ENCODE measurements at regions not wholly inside any gene's neighbourhood (a gene's known extent, or its start where the extent isn't known, plus 50 kb on each side); places are given as distances from the start of the nearest gene placed in this dataset.

- TF ChIP-seq, protein P1, sequence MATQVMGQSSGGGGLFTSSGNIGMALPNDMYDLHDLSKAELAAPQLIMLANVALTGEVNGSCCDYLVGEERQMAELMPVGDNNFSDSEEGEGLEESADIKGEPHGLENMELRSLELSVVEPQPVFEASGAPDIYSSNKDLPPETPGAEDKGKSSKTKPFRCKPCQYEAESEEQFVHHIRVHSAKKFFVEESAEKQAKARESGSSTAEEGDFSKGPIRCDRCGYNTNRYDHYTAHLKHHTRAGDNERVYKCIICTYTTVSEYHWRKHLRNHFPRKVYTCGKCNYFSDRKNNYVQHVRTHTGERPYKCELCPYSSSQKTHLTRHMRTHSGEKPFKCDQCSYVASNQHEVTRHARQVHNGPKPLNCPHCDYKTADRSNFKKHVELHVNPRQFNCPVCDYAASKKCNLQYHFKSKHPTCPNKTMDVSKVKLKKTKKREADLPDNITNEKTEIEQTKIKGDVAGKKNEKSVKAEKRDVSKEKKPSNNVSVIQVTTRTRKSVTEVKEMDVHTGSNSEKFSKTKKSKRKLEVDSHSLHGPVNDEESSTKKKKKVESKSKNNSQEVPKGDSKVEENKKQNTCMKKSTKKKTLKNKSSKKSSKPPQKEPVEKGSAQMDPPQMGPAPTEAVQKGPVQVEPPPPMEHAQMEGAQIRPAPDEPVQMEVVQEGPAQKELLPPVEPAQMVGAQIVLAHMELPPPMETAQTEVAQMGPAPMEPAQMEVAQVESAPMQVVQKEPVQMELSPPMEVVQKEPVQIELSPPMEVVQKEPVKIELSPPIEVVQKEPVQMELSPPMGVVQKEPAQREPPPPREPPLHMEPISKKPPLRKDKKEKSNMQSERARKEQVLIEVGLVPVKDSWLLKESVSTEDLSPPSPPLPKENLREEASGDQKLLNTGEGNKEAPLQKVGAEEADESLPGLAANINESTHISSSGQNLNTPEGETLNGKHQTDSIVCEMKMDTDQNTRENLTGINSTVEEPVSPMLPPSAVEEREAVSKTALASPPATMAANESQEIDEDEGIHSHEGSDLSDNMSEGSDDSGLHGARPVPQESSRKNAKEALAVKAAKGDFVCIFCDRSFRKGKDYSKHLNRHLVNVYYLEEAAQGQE (IDR thresholded peaks at IDR 0.05), result no peak
- TF ChIP-seq HNF4G (IDR thresholded peaks at IDR 0.05), result no peak
- no peak for TF ChIP-seq MAX (IDR thresholded peaks at IDR 0.05)
- no peak for TF ChIP-seq RAD21 (IDR thresholded peaks at IDR 0.05)
Measured at GRCh38 chr11:98495016-98495415, 525.7 kb upstream of the CNTN5 start (continued).

GRCh38 chr11:98495601-98496000, 525.1 kb upstream of the CNTN5 start:
- no peaks in the 10 kb centered on the region for H3K4me1 ChIP-seq (ENCODE audit: control insufficient read depth in 4 of 4, insufficient read depth in 4 of 4, low read length in 3 of 4)
- H3K27ac ChIP-seq (ENCODE audit: low read depth in 1 of 2, low read length in 2 of 2), result no peak overlapping the region
- no peaks in the 10 kb centered on the region for H3K36me3 ChIP-seq (ENCODE audit: control insufficient read depth in 4 of 4, insufficient read depth in 3 of 4, low read depth in 1 of 4, low read length in 3 of 4)
- no peaks in the 10 kb centered on the region for H3K9me3 ChIP-seq (ENCODE audit: control insufficient read depth in 4 of 4, low read length in 3 of 4)
- DNase-seq (ENCODE audit: low spot score), result no peak
- WGBS, result 40% methylated on average over 5 of the region's 5 CpGs
- no peak overlapping the region for H3K9ac ChIP-seq (ENCODE audit: low read depth in 1 of 2, low read length in 2 of 2)
- H3K27me3 ChIP-seq (ENCODE audit: control insufficient read depth in 4 of 4, insufficient read depth in 4 of 4, low read length in 3 of 4), result no peaks in the 10 kb centered on the region
- TF ChIP-seq FOXA2 (IDR thresholded peaks at IDR 0.05) (no peak), YY1 (IDR thresholded peaks at IDR 0.05) (no peak), GABPA (IDR thresholded peaks at IDR 0.05 in 1 of 2, conservative IDR thresholded peaks at IDR 0.05 in 1 of 2) (no peak), RAD21 (IDR thresholded peaks at IDR 0.05) (no peak), SP1 (IDR thresholded peaks at IDR 0.05) (no peak), FOXA1 (IDR thresholded peaks at IDR 0.05) (no peak)
- H3K4me3 ChIP-seq (ENCODE audit: low read depth in 1 of 3, low read length in 3 of 3), result no peak overlapping the region

DNA sequence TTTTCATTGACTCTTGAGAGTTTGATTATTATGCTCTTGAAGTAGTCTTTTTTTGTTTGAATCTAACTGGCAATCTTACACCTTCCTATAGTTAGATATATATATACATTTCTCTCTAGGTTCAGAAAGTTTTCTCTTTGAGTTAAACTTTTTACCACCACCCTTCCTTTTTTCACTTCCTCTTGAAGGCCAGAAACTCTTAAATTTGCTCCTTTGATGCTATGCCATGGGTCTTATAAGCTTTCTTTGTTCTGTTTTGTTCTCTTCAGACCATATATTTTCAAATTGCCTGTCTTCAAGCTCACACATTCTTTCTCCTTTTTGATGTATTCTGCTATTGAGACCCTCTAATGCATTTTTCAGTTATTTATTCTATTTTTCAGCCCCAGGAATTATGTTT, 513.5 kb upstream of the CNTN5 start:
- TF ChIP-seq CTCF (IDR thresholded peaks at IDR 0.05; ENCODE audit: low read depth, low read length, missing input control) (no peak), YY1 (IDR thresholded peaks at IDR 0.05) (no peak), FOXA2 (IDR thresholded peaks at IDR 0.05) (no peak), NR2F2 (IDR thresholded peaks at IDR 0.05) (no peak), TAF1 (conservative IDR thresholded peaks at IDR 0.05) (no peak), GABPA (IDR thresholded peaks at IDR 0.05 in 1 of 2, conservative IDR thresholded peaks at IDR 0.05 in 1 of 2) (no peak), HNF4A (conservative IDR thresholded peaks at IDR 0.05) (no peak), ATF3 (IDR thresholded peaks at IDR 0.05) (no peak), JUND (IDR thresholded peaks at IDR 0.05) (no peak), FOXA1 (IDR thresholded peaks at IDR 0.05) (no peak), HNF4G (IDR thresholded peaks at IDR 0.05) (no peak), EGR1 (IDR thresholded peaks at IDR 0.05; ENCODE audit: low read depth in 2 of 2) (no peak), RAD21 (IDR thresholded peaks at IDR 0.05) (no peak), SP1 (IDR thresholded peaks at IDR 0.05) (no peak), MAX (IDR thresholded peaks at IDR 0.05) (no peak), RXRA (IDR thresholded peaks at IDR 0.05) (no peak)
- TF ChIP-seq, protein P1 (IDR thresholded peaks at IDR 0.05), result no peak
- TF ChIP-seq, protein P2, sequence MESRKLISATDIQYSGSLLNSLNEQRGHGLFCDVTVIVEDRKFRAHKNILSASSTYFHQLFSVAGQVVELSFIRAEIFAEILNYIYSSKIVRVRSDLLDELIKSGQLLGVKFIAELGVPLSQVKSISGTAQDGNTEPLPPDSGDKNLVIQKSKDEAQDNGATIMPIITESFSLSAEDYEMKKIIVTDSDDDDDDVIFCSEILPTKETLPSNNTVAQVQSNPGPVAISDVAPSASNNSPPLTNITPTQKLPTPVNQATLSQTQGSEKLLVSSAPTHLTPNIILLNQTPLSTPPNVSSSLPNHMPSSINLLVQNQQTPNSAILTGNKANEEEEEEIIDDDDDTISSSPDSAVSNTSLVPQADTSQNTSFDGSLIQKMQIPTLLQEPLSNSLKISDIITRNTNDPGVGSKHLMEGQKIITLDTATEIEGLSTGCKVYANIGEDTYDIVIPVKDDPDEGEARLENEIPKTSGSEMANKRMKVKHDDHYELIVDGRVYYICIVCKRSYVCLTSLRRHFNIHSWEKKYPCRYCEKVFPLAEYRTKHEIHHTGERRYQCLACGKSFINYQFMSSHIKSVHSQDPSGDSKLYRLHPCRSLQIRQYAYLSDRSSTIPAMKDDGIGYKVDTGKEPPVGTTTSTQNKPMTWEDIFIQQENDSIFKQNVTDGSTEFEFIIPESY (IDR thresholded peaks at IDR 0.05), result no peak
- no peak overlapping the region for H3K27ac ChIP-seq (ENCODE audit: low read depth in 1 of 2, low read length in 2 of 2)
- no peaks in the 10 kb centered on the region for H3K4me1 ChIP-seq (ENCODE audit: control insufficient read depth in 4 of 4, insufficient read depth in 4 of 4, low read length in 3 of 4)
- no peak overlapping the region for H3K9ac ChIP-seq (ENCODE audit: low read depth in 1 of 2, low read length in 2 of 2)
- H3K9me3 ChIP-seq (ENCODE audit: control insufficient read depth in 4 of 4, low read length in 3 of 4), result no peaks in the 10 kb centered on the region
- no peaks in the 10 kb centered on the region for H3K36me3 ChIP-seq (ENCODE audit: control insufficient read depth in 4 of 4, insufficient read depth in 3 of 4, low read depth in 1 of 4, low read length in 3 of 4)
- no peak for DNase-seq (ENCODE audit: low spot score)
- no peaks in the 10 kb centered on the region for H3K27me3 ChIP-seq (ENCODE audit: control insufficient read depth in 4 of 4, insufficient read depth in 4 of 4, low read length in 3 of 4)
- H3K4me3 ChIP-seq (ENCODE audit: low read depth in 1 of 3, low read length in 3 of 3), result no peak overlapping the region
